Activated naive CD4-positive, alpha-beta T cell treated with anti-CD3 and anti-CD28 coated beads, Interleukin-2, amount 50 U/mL, for 72 hours (primary cell): ENCODE measurements at regions not wholly inside any gene's neighbourhood (a gene's known extent, or its start where the extent isn't known, plus 50 kb on each side); places are given as distances from the start of the nearest gene placed in this dataset.

ENCODE experiments used
- ATAC-seq, 2 donors: fragments of 150-1000 bp; cut with Tn5 transposase; 2 replicates each; pipeline ENCODE4 v1.10.0; 2021; ENCODE audit warnings: mild to moderate bottlenecking in 2 of 2, moderate library complexity in 2 of 2
- DNase-seq, 2 donors: peaks; one replicate each; pipeline ENCODE4 v3.0.0; 2021 to 2022; ENCODE audit warnings: low spot score in 2 of 2
- H3K27ac Mint-ChIP-seq, 2 donors: one replicate each; pipeline ENCODE4 v1.8.0; 2022; ENCODE audit warnings: mild to moderate bottlenecking in 2 of 2, mixed read lengths in 2 of 2
- H3K36me3 Mint-ChIP-seq, 2 donors: one replicate each; pipeline ENCODE4 v1.8.0; 2022; ENCODE audit warnings: mixed read lengths in 2 of 2
- H3K9me3 Mint-ChIP-seq, 2 donors: one replicate each; pipeline ENCODE4 v1.8.0; 2022; ENCODE audit warnings: mixed read lengths in 2 of 2

GRCh38 chr1:30038134-30039025 lies 685.0 kb downstream of the MATN1 start:
- Mint-ChIP-seq H3K27ac (no peak overlapping the region), H3K36me3 (peaks cover 0 to 1% of the 10 kb centered on the region in 2 donors), H3K9me3 (peaks cover 0 to 4% of the 10 kb centered on the region in 2 donors)
- DNase-seq (no peak), ATAC-seq (no peak)

- peaks cover 4% of the 10 kb centered on the region in 2 donors for H3K9me3 Mint-ChIP-seq
- DNase-seq (no peak), ATAC-seq (no peak)
- no peaks in the 10 kb centered on the region for H3K36me3 Mint-ChIP-seq
- no peak overlapping the region for H3K27ac Mint-ChIP-seq
These were observed 685.9 kb downstream of the MATN1 start for GRCh38 chr1:30037251-30038118.

- Mint-ChIP-seq H3K9me3 (peaks cover 4% of the 10 kb centered on the region in 2 donors), H3K36me3 (no peaks in the 10 kb centered on the region), H3K27ac (no peak overlapping the region)
- ATAC-seq (no peak), DNase-seq (no peak)
These were observed 686.7 kb downstream of the MATN1 start for GRCh38 chr1:30036666-30037065.

- H3K27ac Mint-ChIP-seq, result no peak overlapping the region
- DNase-seq (no peak), ATAC-seq (no peak)
- peaks cover 0 to 4% of the 10 kb centered on the region in 2 donors for H3K9me3 Mint-ChIP-seq
- H3K36me3 Mint-ChIP-seq, result no peaks in the 10 kb centered on the region
These were observed 687.2 kb downstream of the MATN1 start for GRCh38 chr1:30036229-30036547.

- no peak overlapping the region for H3K27ac Mint-ChIP-seq
- no peak for DNase-seq
- peaks cover 0 to 4% of the 10 kb centered on the region in 2 donors for H3K9me3 Mint-ChIP-seq
- ATAC-seq, result no peak
- H3K36me3 Mint-ChIP-seq, result no peaks in the 10 kb centered on the region
These were observed 687.7 kb downstream of the MATN1 start for GRCh38 chr1:30035522-30036228.

- no peak overlapping the region for H3K27ac Mint-ChIP-seq
- no peak for DNase-seq
- H3K9me3 Mint-ChIP-seq, result peaks cover 0 to 4% of the 10 kb centered on the region in 2 donors
- no peak for ATAC-seq
- no peaks in the 10 kb centered on the region for H3K36me3 Mint-ChIP-seq
These were observed 688.5 kb downstream of the MATN1 start for GRCh38 chr1:30034627-30035521.

- no peak for ATAC-seq
- Mint-ChIP-seq H3K9me3 (peaks cover 0 to 4% of the 10 kb centered on the region in 2 donors), H3K36me3 (no peaks in the 10 kb centered on the region), H3K27ac (no peak overlapping the region)
- no peak for DNase-seq
These were observed 689.2 kb downstream of the MATN1 start for GRCh38 chr1:30034105-30034626.

GRCh38 chr1:30033256-30034104 lies 689.9 kb downstream of the MATN1 start:
- no peaks in the 10 kb centered on the region for H3K36me3 Mint-ChIP-seq
- peaks cover 0 to 4% of the 10 kb centered on the region in 2 donors for H3K9me3 Mint-ChIP-seq
- H3K27ac Mint-ChIP-seq, result no peak overlapping the region
- DNase-seq (no peak), ATAC-seq (no peak)

GRCh38 chr1:30032302-30032701 lies 691.1 kb downstream of the MATN1 start:
- ATAC-seq (no peak), DNase-seq (no peak)
- Mint-ChIP-seq H3K36me3 (no peaks in the 10 kb centered on the region), H3K9me3 (peaks cover 0 to 4% of the 10 kb centered on the region in 2 donors), H3K27ac (no peak overlapping the region)

GRCh38 chr1:30029677-30030076 lies 693.7 kb downstream of the MATN1 start:
- Mint-ChIP-seq H3K36me3 (no peaks in the 10 kb centered on the region), H3K27ac (no peak overlapping the region), H3K9me3 (peaks cover 0 to 4% of the 10 kb centered on the region in 2 donors)
- ATAC-seq (no peak), DNase-seq (no peak)

GRCh38 chr1:30028939-30029338 lies 694.4 kb downstream of the MATN1 start:
- Mint-ChIP-seq H3K27ac (no peak overlapping the region), H3K36me3 (no peaks in the 10 kb centered on the region), H3K9me3 (peaks cover 0 to 4% of the 10 kb centered on the region in 2 donors)
- ATAC-seq, result no peak
- DNase-seq, result no peak

GRCh38 chr1:30028283-30028682 lies 695.1 kb downstream of the MATN1 start:
- no peaks in the 10 kb centered on the region for H3K36me3 Mint-ChIP-seq
- H3K9me3 Mint-ChIP-seq, result peaks cover 0 to 4% of the 10 kb centered on the region in 2 donors
- ATAC-seq (no peak), DNase-seq (no peak)
- H3K27ac Mint-ChIP-seq, result no peak overlapping the region

GRCh38 chr1:30027247-30027646 lies 696.1 kb downstream of the MATN1 start:
- ATAC-seq (no peak), DNase-seq (no peak)
- H3K27ac Mint-ChIP-seq, result no peak overlapping the region
- H3K36me3 Mint-ChIP-seq, result no peaks in the 10 kb centered on the region
- no peaks in the 10 kb centered on the region for H3K9me3 Mint-ChIP-seq

- DNase-seq, result peak in 1 of 2 donors; percentile 13
These were observed 698.8 kb downstream of the MATN1 start for GRCh38 chr1:30024411-30025195.

More at GRCh38 chr1:30024411-30025195, 698.8 kb downstream of the MATN1 start:
- no peak for ATAC-seq
- no peaks in the 10 kb centered on the region for H3K9me3 Mint-ChIP-seq
- no peaks in the 10 kb centered on the region for H3K36me3 Mint-ChIP-seq
- no peak overlapping the region for H3K27ac Mint-ChIP-seq
